ENCODE measurements at regions not wholly inside any gene's neighbourhood (a gene's known extent, or its start where the extent isn't known, plus 50 kb on each side); places are given as distances from the start of the nearest gene placed in this dataset.
A peak's percentile ranks its signal among the peaks of the same experiment; 100 is the strongest.

- no peak for DNase-seq (ENCODE audit: extremely low read depth, insufficient read length)
- Histone ChIP-seq H3K27me3 (replicated peaks; ENCODE audit: control insufficient read depth, insufficient read depth, low read length) (no peaks in the 10 kb centered on the region), H3K36me3 (ENCODE audit: control insufficient read depth, insufficient read depth, low read length) (no peaks in the 10 kb centered on the region), H3K4me3 (replicated peaks; ENCODE audit: low read depth, low read length) (no peak overlapping the region)
- no peak for TF ChIP-seq CTCF (IDR thresholded peaks at IDR 0.05; ENCODE audit: insufficient read depth, low read length, poor library complexity, severe bottlenecking)
Observed at GRCh38 chr4:179855469-179855868, 2387.7 kb upstream of the TENM3 start.

GRCh38 chr4:179858221-179858620 lies 2385.0 kb upstream of the TENM3 start:
- no peak for TF ChIP-seq CTCF (IDR thresholded peaks at IDR 0.05; ENCODE audit: insufficient read depth, low read length, poor library complexity, severe bottlenecking)
- Histone ChIP-seq H3K4me3 (replicated peaks; ENCODE audit: low read depth, low read length) (no peak overlapping the region), H3K36me3 (ENCODE audit: control insufficient read depth, insufficient read depth, low read length) (no peaks in the 10 kb centered on the region), H3K27me3 (replicated peaks; ENCODE audit: control insufficient read depth, insufficient read depth, low read length) (no peaks in the 10 kb centered on the region)
- DNase-seq (ENCODE audit: extremely low read depth, insufficient read length), result no peak

DNA sequence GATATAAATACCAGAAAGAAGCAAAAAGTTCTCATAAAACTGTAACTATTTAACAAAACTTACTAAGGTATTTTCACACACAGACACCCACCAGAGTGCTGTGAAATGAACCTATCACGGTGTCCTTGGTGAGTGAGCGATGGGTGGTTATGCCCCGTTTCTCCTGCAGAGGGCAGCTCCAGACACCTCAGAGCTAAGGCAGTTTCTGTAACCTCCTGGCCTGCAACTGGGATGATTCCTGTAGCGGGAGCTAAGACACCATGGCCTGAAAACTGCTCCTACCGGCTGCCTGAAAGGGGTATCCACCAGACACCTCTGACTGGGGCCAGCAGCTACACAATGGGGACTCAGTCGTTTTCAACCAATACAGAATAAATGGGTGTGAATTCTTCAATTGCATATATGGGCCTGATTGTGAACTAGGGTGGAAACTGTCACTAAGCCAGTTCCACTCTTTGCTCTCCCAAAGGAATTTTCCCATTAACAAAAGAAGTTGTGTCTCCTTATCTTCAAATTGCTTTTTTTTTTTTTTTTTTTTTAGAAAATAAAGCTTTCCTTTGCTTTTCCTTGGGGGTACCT lies 2375.8 kb upstream of the TENM3 start:
- TF ChIP-seq CTCF (IDR thresholded peaks at IDR 0.05; ENCODE audit: insufficient read depth, low read length, poor library complexity, severe bottlenecking), result peak; percentile 76
- Histone ChIP-seq H3K36me3 (ENCODE audit: control insufficient read depth, insufficient read depth, low read length) (no peaks in the 10 kb centered on the region), H3K27me3 (replicated peaks; ENCODE audit: control insufficient read depth, insufficient read depth, low read length) (no peaks in the 10 kb centered on the region), H3K4me3 (replicated peaks; ENCODE audit: low read depth, low read length) (no peak overlapping the region)
- DNase-seq (ENCODE audit: extremely low read depth, insufficient read length), result peak; percentile 9

DNA sequence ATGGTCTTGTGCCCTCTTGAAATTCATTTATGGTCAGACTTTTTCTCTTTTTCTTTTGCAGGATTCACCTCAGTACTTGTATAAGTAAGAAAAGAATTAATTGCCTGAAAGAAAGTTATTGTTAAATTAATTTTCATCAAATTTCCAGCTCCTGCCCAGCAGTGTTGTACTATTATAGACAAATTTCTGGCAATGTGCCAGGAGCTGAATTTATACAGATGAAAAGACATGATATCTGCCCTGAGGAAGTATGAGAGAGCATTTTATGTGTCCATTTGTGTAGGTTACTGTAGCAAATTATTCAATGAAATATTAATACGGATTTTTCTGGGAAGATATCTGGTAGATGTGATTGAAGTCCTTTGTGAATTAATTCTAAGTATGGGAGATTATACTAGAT lies 2371.5 kb upstream of the TENM3 start:
- no peak for TF ChIP-seq CTCF (IDR thresholded peaks at IDR 0.05; ENCODE audit: insufficient read depth, low read length, poor library complexity, severe bottlenecking)
- no peak for DNase-seq (ENCODE audit: extremely low read depth, insufficient read length)

GRCh38 chr4:179872755-179873154 lies 2370.4 kb upstream of the TENM3 start:
- Histone ChIP-seq H3K36me3 (ENCODE audit: control insufficient read depth, insufficient read depth, low read length) (no peaks in the 10 kb centered on the region), H3K27me3 (replicated peaks; ENCODE audit: control insufficient read depth, insufficient read depth, low read length) (no peaks in the 10 kb centered on the region), H3K4me3 (replicated peaks; ENCODE audit: low read depth, low read length) (no peak overlapping the region)
- no peak for DNase-seq (ENCODE audit: extremely low read depth, insufficient read length)
- no peak for TF ChIP-seq CTCF (IDR thresholded peaks at IDR 0.05; ENCODE audit: insufficient read depth, low read length, poor library complexity, severe bottlenecking)

More for the DNA sequence above, 2371.5 kb upstream of the TENM3 start:
- H3K36me3 ChIP-seq (ENCODE audit: control insufficient read depth, insufficient read depth, low read length), result no peaks in the 10 kb centered on the region
- H3K27me3 ChIP-seq (replicated peaks; ENCODE audit: control insufficient read depth, insufficient read depth, low read length), result no peaks in the 10 kb centered on the region
- no peak overlapping the region for H3K4me3 ChIP-seq (replicated peaks; ENCODE audit: low read depth, low read length)

DNA sequence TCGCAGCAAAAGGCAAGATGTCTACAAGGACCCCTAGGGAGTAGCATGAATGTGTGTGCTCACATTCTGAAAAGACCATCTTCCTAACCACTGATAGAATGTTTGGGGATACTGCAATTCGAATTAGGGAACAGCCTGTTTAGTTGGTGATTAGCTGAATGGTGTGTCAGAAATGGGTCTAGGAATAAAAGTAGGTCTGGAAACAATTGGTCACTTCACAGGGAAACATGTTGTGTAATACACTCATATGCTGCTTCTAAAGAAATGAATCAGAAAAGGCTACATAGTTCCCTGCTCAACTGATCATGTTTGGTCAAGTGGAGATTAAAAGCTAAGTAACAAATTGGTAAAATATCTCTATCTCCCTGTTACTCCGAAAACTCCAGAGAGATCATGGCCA lies 2362.4 kb upstream of the TENM3 start:
- DNase-seq (ENCODE audit: extremely low read depth, insufficient read length), result no peak
- no peak overlapping the region for H3K4me3 ChIP-seq (replicated peaks; ENCODE audit: low read depth, low read length)
- H3K36me3 ChIP-seq (ENCODE audit: control insufficient read depth, insufficient read depth, low read length), result no peaks in the 10 kb centered on the region
- H3K27me3 ChIP-seq (replicated peaks; ENCODE audit: control insufficient read depth, insufficient read depth, low read length), result no peaks in the 10 kb centered on the region
- no peak for TF ChIP-seq CTCF (IDR thresholded peaks at IDR 0.05; ENCODE audit: insufficient read depth, low read length, poor library complexity, severe bottlenecking)
